ENCODE measurements at regions not wholly inside any gene's neighbourhood (a gene's known extent, or its start where the extent isn't known, plus 50 kb on each side); places are given as distances from the start of the nearest gene placed in this dataset.
A peak's percentile ranks its signal among the peaks of the same experiment; 100 is the strongest.

- Mint-ChIP-seq H3K27ac (no peak overlapping the region), H3K36me3 (ENCODE audit: low read depth) (no peaks in the 10 kb centered on the region), H3K9me3 (no peaks in the 10 kb centered on the region), H3K27me3 (ENCODE audit: low read depth) (peaks cover 62% of the 10 kb centered on the region), H3K4me3 (no peak overlapping the region), H3K4me1 (no peaks in the 10 kb centered on the region)
- no peak for TF ChIP-seq CTCF (IDR thresholded peaks at IDR 0.05; ENCODE audit: unreplicated experiment in 3 of 3)
These were observed 53.7 kb downstream of the CAMK2N1 start for GRCh38 chr1:20432341-20432740.

GRCh38 chr1:20431176-20431460, 54.9 kb downstream of the CAMK2N1 start:
- Mint-ChIP-seq H3K9me3 (no peaks in the 10 kb centered on the region), H3K4me3 (no peak overlapping the region), H3K36me3 (ENCODE audit: low read depth) (no peaks in the 10 kb centered on the region), H3K27ac (no peak overlapping the region), H3K27me3 (ENCODE audit: low read depth) (peaks cover 65% of the 10 kb centered on the region), H3K4me1 (no peaks in the 10 kb centered on the region)
- TF ChIP-seq CTCF (IDR thresholded peaks at IDR 0.05; ENCODE audit: unreplicated experiment in 3 of 3), result no peak

GRCh38 chr1:20430355-20431175, 55.4 kb downstream of the CAMK2N1 start:
- peak; percentile 59 to 67 (median 60) for TF ChIP-seq CTCF (IDR thresholded peaks at IDR 0.05; ENCODE audit: unreplicated experiment in 3 of 3)
- Mint-ChIP-seq H3K9me3 (no peaks in the 10 kb centered on the region), H3K27ac (no peak overlapping the region), H3K4me3 (no peak overlapping the region), H3K36me3 (ENCODE audit: low read depth) (no peaks in the 10 kb centered on the region), H3K27me3 (ENCODE audit: low read depth) (peaks cover 60% of the 10 kb centered on the region), H3K4me1 (no peaks in the 10 kb centered on the region)

- no peak for TF ChIP-seq CTCF (IDR thresholded peaks at IDR 0.05; ENCODE audit: unreplicated experiment in 3 of 3)
- Mint-ChIP-seq H3K36me3 (ENCODE audit: low read depth) (no peaks in the 10 kb centered on the region), H3K27ac (no peak overlapping the region), H3K27me3 (ENCODE audit: low read depth) (peaks cover 48% of the 10 kb centered on the region), H3K4me3 (no peak overlapping the region), H3K4me1 (no peaks in the 10 kb centered on the region), H3K9me3 (peaks cover 6% of the 10 kb centered on the region)
These were observed 56.7 kb downstream of the CAMK2N1 start for GRCh38 chr1:20429296-20429695.

GRCh38 chr1:20428841-20429240, 57.2 kb downstream of the CAMK2N1 start:
- no peak for TF ChIP-seq CTCF (IDR thresholded peaks at IDR 0.05; ENCODE audit: unreplicated experiment in 3 of 3)
- Mint-ChIP-seq H3K27me3 (ENCODE audit: low read depth) (peaks cover 45% of the 10 kb centered on the region), H3K4me1 (no peaks in the 10 kb centered on the region), H3K4me3 (no peak overlapping the region), H3K27ac (no peak overlapping the region), H3K36me3 (ENCODE audit: low read depth) (no peaks in the 10 kb centered on the region), H3K9me3 (peaks cover 7% of the 10 kb centered on the region)

GRCh38 chr1:20426923-20427322, 59.1 kb downstream of the CAMK2N1 start:
- peaks cover 39% of the 10 kb centered on the region for H3K27me3 Mint-ChIP-seq (ENCODE audit: low read depth)
- H3K36me3 Mint-ChIP-seq (ENCODE audit: low read depth), result no peaks in the 10 kb centered on the region
- no peak overlapping the region for H3K27ac Mint-ChIP-seq
- no peaks in the 10 kb centered on the region for H3K4me1 Mint-ChIP-seq
- H3K9me3 Mint-ChIP-seq, result peaks cover 22% of the 10 kb centered on the region
- no peak for TF ChIP-seq CTCF (IDR thresholded peaks at IDR 0.05; ENCODE audit: unreplicated experiment in 3 of 3)
- no peak overlapping the region for H3K4me3 Mint-ChIP-seq

Data from nephron (organoid).